Esophagus (tissue), 2 donors: ENCODE measurements at regions not wholly inside any gene's neighbourhood (a gene's known extent, or its start where the extent isn't known, plus 50 kb on each side); places are given as distances from the start of the nearest gene placed in this dataset.

Source experiments
- H3K27ac ChIP-seq, 2 donors: one replicate each; pipeline ENCODE4 v1.5.1; 2013; ENCODE audit warnings: low read depth in 2 of 2, mild to moderate bottlenecking in 2 of 2, inconsistent platforms in 1 of 2, low read length in 1 of 2, moderate library complexity in 1 of 2
- H3K27me3 ChIP-seq, 2 donors: one replicate each; pipeline ENCODE4 v1.6.1; 2013; ENCODE audit warnings: low read length in 2 of 2, control low read depth in 1 of 2, mild to moderate bottlenecking in 1 of 2; ENCODE audit not compliant: insufficient read depth in 2 of 2, control insufficient read depth in 1 of 2
- H3K36me3 ChIP-seq, 2 donors: one replicate each; pipeline ENCODE4 v1.6.1; 2013; ENCODE audit warnings: low read length in 1 of 2; ENCODE audit not compliant: control insufficient read depth in 2 of 2, insufficient read depth in 2 of 2
- H3K4me1 ChIP-seq, 2 donors: one replicate each; pipeline ENCODE4 v1.6.1; 2013; ENCODE audit warnings: low read length in 1 of 2; ENCODE audit not compliant: control insufficient read depth in 2 of 2, insufficient read depth in 2 of 2
- H3K4me3 ChIP-seq, 2 donors: one replicate each; pipeline ENCODE4 v1.5.1; 2013; ENCODE audit warnings: low read length in 2 of 2, mild to moderate bottlenecking in 2 of 2, low read depth in 1 of 2, moderate library complexity in 1 of 2
- H3K9me3 ChIP-seq, 2 donors: one replicate each; pipeline ENCODE4 v1.6.1; 2013; ENCODE audit warnings: mild to moderate bottlenecking in 2 of 2, low read depth in 1 of 2, low read length in 1 of 2, moderate library complexity in 1 of 2; ENCODE audit not compliant: control insufficient read depth in 2 of 2, insufficient read depth in 1 of 2
- WGBS, 2 donors: extraction: QIAGEN DNeasy Blood & Tissue Kit; methylation state at CpG; one replicate each; pipeline ENCODE4 v1.1.7; 2013; 5-methylcytosine and 5-hydroxymethylcytosine counted together
- donor health status: healthy with polysubstance abuse.
- donor health status: Bipolar disorder and iron deficiency.

DNA sequence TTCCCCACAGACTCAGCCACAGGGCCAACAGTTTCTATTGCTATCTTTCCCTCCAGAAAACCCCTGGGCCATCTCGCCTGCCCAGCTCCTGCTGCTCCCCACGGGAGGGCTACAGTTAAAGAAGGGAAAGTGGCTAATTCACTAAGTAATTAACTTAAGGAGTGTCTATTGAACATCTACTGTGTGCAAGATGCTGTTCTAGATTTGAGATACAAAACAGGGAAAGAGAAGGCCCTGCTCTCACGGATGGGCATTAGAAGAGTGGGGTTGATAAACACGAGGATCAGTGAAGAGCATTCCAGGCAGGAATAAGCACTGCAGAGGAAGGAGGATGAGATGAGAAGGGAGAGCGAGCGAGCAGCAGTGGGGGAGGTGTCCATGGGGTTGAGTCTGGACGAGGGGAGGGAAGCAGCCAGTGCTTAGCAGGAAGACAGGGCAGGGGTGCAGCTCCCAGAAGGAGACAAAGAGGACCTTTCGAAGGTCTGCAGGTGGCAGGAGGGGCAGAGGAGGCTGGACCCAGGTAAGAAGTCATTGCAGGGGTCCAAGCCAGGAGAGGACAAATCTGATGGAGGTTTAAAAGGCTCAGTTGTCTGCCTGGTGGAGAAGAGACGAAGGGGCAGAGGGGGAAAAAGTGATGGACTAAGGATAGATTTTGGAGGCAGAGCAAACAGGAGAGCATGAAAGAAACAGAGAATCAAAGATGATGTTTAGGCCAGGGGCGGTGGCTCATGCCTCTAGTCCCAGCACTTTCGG lies 64.7 kb downstream of the KLF15 start:
- WGBS, 2 donors: 80 to 83% methylated on average over 11 of the region's 11 CpGs
- H3K4me3 ChIP-seq: no peak overlapping the region
- H3K27ac ChIP-seq: no peak overlapping the region
- H3K27me3 ChIP-seq: no peaks in the 10 kb centered on the region
- H3K9me3 ChIP-seq: no peaks in the 10 kb centered on the region
- no peaks in the 10 kb centered on the region for H3K36me3 ChIP-seq
- peaks cover 0 to 10% of the 10 kb centered on the region in 2 donors for H3K4me1 ChIP-seq

DNA sequence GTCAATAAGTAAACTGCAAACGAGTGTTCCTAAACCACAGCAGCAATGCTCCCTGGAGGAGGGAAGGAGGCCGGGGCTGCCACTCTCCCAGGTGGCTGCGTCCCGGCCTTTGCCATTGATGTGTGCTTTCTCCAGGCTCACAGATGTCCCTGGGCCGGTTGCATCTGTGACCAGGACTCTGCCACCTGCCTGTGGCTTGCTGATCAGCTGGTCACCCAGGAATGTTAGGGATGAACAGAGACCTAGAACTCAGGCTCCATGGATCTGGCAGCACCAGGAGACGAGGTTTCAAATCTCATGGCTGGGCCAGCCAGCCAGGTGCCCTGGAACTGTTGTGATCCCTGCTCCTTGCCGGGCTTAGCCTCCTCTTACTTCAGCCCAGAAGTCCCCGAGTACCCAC lies 65.7 kb downstream of the KLF15 start:
- WGBS, 2 donors: 67 to 81% methylated on average over 8 of the region's 8 CpGs
- Histone ChIP-seq H3K4me1 (peaks cover 0 to 11% of the 10 kb centered on the region in 2 donors), H3K9me3 (no peaks in the 10 kb centered on the region), H3K4me3 (no peak overlapping the region), H3K27me3 (no peaks in the 10 kb centered on the region), H3K27ac (no peak overlapping the region), H3K36me3 (no peaks in the 10 kb centered on the region)

DNA sequence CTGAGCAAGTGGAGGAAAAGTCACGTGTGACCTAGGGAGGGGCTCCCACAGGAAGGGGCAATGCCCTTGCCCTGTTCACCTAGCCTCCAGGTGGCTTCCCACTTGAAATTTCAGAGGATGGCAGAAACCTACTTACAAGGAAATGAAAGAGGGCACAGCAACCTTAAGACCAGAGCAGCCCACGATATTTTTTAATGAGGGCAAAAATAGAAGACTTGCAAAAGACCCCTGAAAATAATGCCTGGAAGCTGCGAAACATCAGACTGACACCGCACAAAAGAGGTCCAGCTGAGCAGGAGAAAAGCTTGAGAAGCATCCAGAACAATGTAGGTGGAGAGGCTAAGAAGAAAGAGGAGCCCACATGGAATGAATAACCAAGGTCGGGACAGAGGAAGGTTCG lies 66.1 kb downstream of the KLF15 start:
- 81 to 84% methylated on average over 6 of the region's 6 CpGs for WGBS, 2 donors

GRCh38 chr3:126290325-126290724 lies 66.9 kb downstream of the KLF15 start:
- Histone ChIP-seq H3K36me3 (no peaks in the 10 kb centered on the region), H3K4me1 (peaks cover 0 to 11% of the 10 kb centered on the region in 2 donors), H3K9me3 (no peaks in the 10 kb centered on the region), H3K4me3 (no peak overlapping the region), H3K27me3 (no peaks in the 10 kb centered on the region), H3K27ac (no peak overlapping the region)
- 44 to 60% methylated on average over 1 of the region's 1 CpG for WGBS, 2 donors

More for the DNA sequence above, 66.1 kb downstream of the KLF15 start:
- H3K4me1 ChIP-seq: peaks cover 0 to 11% of the 10 kb centered on the region in 2 donors
- H3K9me3 ChIP-seq: no peaks in the 10 kb centered on the region
- no peaks in the 10 kb centered on the region for H3K27me3 ChIP-seq
- H3K27ac ChIP-seq: no peak overlapping the region
- H3K4me3 ChIP-seq: no peak overlapping the region
- no peaks in the 10 kb centered on the region for H3K36me3 ChIP-seq

DNA sequence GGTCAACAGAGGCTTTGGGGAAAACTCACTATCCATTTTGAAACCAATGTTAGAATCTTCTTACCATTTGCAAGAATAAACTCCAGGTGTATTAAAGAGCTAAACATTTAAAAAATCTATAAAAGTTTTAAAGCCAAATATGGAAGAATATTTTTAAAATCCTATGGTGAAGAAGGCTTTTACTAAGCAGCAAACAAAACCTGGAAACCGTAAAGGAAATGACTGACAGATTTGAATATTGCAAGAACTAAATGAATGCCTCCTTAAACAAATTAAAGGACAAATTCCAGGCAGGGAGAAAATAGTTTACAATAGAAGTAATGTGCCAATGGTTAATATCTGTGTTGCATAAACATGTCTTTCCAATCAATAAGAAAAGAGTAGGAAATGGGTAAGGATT lies 68.1 kb downstream of the KLF15 start:
- H3K36me3 ChIP-seq: no peaks in the 10 kb centered on the region
- no peak overlapping the region for H3K4me3 ChIP-seq
- H3K9me3 ChIP-seq: no peaks in the 10 kb centered on the region
- 55 to 66% methylated on average over 1 of the region's 1 CpG for WGBS, 2 donors
- no peaks in the 10 kb centered on the region for H3K27me3 ChIP-seq
- H3K4me1 ChIP-seq: peaks cover 0 to 11% of the 10 kb centered on the region in 2 donors
- H3K27ac ChIP-seq: no peak overlapping the region

GRCh38 chr3:126288314-126288713 lies 68.9 kb downstream of the KLF15 start:
- Histone ChIP-seq H3K4me1 (peaks cover 0 to 11% of the 10 kb centered on the region in 2 donors), H3K4me3 (no peak overlapping the region), H3K27me3 (no peaks in the 10 kb centered on the region), H3K9me3 (no peaks in the 10 kb centered on the region), H3K27ac (no peak overlapping the region), H3K36me3 (no peaks in the 10 kb centered on the region)
- WGBS, 2 donors: 35 to 45% methylated on average over 20 of the region's 20 CpGs

- H3K27me3 ChIP-seq: no peaks in the 10 kb centered on the region
- WGBS, 2 donors: 3 to 5% methylated on average over 34 to 39 of the region's 39 CpGs
- peak overlapping the region; percentile 63 to 82 for H3K27ac ChIP-seq
- no peaks in the 10 kb centered on the region for H3K9me3 ChIP-seq
- peak overlapping the region; percentile 20 to 42 for H3K4me3 ChIP-seq
- no peaks in the 10 kb centered on the region for H3K36me3 ChIP-seq
- peaks cover 0 to 11% of the 10 kb centered on the region in 2 donors for H3K4me1 ChIP-seq
Observed at GRCh38 chr3:126287536-126288241, 69.5 kb downstream of the KLF15 start.

DNA sequence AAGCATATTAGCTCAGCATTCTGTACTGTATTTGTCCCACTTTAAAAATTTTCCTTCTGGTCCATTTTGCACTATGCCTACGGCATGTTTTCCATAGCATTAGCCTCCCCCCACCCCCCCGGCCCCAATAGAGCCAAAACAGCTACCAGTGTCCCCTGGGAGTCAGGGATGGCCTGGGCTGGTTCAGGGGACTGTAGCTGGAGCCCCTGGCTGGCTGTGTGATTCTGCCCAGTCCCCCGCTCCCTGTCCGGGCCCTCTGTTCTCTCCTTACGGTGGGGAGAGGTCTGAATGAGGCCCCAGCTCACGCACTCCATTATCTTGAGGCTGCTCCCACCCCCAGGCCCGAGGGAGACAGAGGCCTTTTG lies 70.1 kb downstream of the KLF15 start:
- no peaks in the 10 kb centered on the region for H3K36me3 ChIP-seq
- no peaks in the 10 kb centered on the region for H3K9me3 ChIP-seq
- peaks cover 0 to 11% of the 10 kb centered on the region in 2 donors for H3K4me1 ChIP-seq
- peak overlapping the region; percentile 20 to 42 for H3K4me3 ChIP-seq
- H3K27ac ChIP-seq: peak overlapping the region; percentile 63 to 82
- H3K27me3 ChIP-seq: no peaks in the 10 kb centered on the region
- 20 to 22% methylated on average over 7 of the region's 7 CpGs for whole genome bisulfite sequencing, 2 donors

- 90 to 95% methylated on average over 2 of the region's 2 CpGs for WGBS, 2 donors
- Histone ChIP-seq H3K9me3 (no peaks in the 10 kb centered on the region), H3K27me3 (no peaks in the 10 kb centered on the region), H3K27ac (no peak overlapping the region), H3K4me3 (no peak overlapping the region), H3K36me3 (no peaks in the 10 kb centered on the region), H3K4me1 (peaks cover 0 to 11% of the 10 kb centered on the region in 2 donors)
Observed at GRCh38 chr3:126285369-126285768, 71.8 kb downstream of the KLF15 start.
